ENCODE measurements at regions not wholly inside any gene's neighbourhood (a gene's known extent, or its start where the extent isn't known, plus 50 kb on each side); places are given as distances from the start of the nearest gene placed in this dataset.
"Not testable (repeated sequence)": the region's sequence is repeated elsewhere in the genome, so short reads cannot be mapped to it uniquely, and the experiment has no call there.

DNA sequence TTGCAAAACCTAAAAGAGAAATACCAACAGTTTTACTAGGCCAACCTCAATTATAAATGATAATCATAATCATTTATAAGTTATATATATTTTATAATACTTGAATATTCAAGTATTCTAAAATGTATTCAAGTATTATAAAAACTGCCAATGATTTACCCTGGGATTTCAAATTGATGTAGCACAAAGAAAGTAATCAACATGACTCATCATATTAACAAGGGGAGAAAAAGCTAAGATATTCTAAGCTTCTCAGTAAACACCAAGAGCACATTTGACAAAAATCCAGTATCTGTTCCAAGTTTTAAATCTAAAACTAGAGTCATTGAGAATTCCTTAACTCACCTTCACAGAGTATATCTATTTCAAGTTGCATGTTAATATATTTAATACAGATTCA, 56.1 kb downstream of the CAPZA3 start:
- no peak for DNase-seq (ENCODE audit: low read depth in 2 of 2)

GRCh38 chr12:18797604-18798003, 59.7 kb downstream of the CAPZA3 start:
- DNase-seq (ENCODE audit: low read depth in 2 of 2) = no peak

- no peak for DNase-seq (ENCODE audit: low read depth in 2 of 2)
Measured at GRCh38 chr12:18798535-18799361, 60.8 kb downstream of the CAPZA3 start.

DNA sequence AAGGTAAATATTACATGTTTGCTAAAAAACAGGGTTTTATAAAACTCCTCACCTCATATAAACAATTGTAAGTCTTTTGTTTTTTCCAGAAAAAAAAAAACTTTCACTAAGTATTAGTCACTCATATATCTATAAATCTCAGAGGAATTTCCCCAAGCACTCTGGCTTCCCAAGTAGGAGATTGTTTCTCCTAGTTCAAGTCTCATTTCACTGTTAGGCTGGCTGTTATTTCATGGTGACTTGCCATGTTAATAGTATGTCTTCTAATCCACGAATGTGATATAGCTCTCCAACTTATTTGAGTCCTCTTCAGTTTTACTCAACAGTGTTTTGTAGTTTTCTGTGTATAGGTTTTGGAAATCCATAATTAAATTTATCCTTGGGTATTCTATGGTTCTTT, 61.6 kb downstream of the CAPZA3 start:
- DNase-seq (ENCODE audit: low read depth in 2 of 2) = no peak

- no peak for DNase-seq (ENCODE audit: low read depth in 2 of 2)
Measured at GRCh38 chr12:18805516-18806248, 67.8 kb downstream of the CAPZA3 start.

GRCh38 chr12:18807714-18808113, 69.8 kb downstream of the CAPZA3 start:
- DNase-seq (ENCODE audit: low read depth in 2 of 2) = no peak

GRCh38 chr12:18808221-18808620, 70.3 kb downstream of the CAPZA3 start:
- no peak for DNase-seq (ENCODE audit: low read depth in 2 of 2)

GRCh38 chr12:18810537-18811253, 72.8 kb downstream of the CAPZA3 start:
- DNase-seq (ENCODE audit: low read depth in 2 of 2) = no peak

- DNase-seq (ENCODE audit: low read depth in 2 of 2) = no peak
Measured at GRCh38 chr12:18811273-18811672, 73.4 kb downstream of the CAPZA3 start.

- no peak for DNase-seq (ENCODE audit: low read depth in 2 of 2)
Measured at GRCh38 chr12:18813753-18814152, 75.8 kb downstream of the CAPZA3 start.

DNA sequence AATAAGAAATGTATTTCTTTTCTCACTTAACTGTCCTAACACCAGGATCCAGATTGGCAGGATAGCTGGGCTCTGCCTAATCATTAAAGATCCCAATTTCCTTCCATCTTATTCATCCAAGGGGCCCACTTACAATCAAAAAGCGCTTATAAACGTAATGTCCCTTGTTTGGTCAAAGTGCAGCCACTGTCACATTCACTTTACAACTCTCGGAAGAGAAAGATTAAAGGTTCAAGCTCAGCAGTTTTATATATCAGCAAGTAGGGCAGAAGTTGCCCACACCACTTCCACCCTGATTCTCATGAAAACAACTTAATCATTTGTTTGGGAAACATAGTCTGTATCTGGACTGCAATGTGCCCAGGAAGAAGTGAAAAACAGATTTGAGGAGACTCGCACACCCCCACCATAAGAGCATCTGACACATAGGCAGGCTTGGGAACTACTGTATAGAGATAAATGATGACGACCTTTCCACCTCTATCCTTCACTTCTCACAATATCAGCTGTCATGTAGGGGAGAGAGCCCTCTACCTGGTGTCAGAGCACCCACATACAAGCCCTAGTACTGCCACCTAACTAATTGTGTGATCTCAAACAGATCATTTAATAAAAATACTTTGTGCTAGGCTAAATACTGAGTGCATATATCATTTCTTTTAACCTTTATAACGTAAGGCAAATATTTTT, 80.8 kb downstream of the CAPZA3 start:
- no peak for DNase-seq (ENCODE audit: low read depth in 2 of 2)

GRCh38 chr12:18819484-18819883, 81.6 kb downstream of the CAPZA3 start:
- DNase-seq (ENCODE audit: low read depth in 2 of 2) = no peak

DNA sequence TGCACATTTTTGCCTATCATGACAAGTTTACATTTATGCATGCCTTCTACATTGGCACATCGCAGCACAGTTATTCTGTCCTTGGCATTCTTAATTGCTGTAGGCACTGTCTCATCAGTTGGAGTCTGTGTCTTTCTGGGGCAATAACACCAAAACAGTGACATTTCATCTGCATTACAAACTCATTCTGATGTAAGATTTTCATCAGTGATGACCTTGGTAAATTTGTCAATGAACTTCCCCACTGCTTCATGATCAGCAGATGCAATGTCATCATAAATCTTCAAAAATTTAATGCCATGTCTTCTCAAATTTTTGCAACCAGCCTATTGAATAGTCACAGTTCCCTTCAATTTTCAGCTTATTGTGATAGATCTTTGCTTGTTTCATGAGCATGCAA, 85.5 kb downstream of the CAPZA3 start:
- no peak for DNase-seq (ENCODE audit: low read depth in 2 of 2)

GRCh38 chr12:18824287-18824686, 86.4 kb downstream of the CAPZA3 start:
- DNase-seq (ENCODE audit: low read depth in 2 of 2) = no peak

DNA sequence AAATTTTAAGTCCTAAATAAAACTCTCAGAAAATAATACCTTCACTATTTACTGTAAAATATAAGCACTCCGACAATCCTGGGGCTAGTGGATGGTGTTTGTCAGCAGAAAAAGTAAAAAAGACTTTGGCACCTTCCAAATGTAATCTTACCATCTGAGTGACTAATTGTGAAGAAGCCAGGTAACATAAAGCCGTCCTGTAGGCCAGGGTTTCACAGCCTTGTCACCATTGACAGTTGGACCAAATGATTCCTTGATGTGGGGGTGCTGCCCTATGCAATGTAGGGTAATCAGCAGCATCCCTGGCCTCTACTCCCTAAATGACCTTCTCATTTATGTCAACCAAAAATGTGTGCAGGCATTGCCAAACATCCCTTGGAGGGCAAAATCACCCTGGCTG, 87.2 kb downstream of the CAPZA3 start:
- DNase-seq (ENCODE audit: low read depth in 2 of 2) = no peak

DNA sequence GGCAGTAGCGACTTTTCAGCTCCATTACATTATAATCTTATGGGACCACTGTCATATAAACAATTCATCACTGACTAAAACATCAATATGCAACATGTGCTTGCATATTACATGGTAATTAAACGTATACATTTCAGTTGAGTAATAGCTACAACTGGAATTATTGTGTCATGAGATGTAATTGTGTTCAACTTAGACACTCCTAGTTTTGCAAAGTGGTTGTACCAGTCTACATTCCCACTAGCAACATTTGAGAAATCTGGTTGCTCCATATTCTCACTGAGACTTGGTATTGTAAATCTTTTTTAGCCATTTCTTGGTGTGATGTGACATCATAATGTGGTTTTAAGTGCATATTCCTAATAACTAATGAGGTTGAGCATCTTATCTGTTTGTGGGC, 90.0 kb downstream of the CAPZA3 start:
- no peak for DNase-seq (ENCODE audit: low read depth in 2 of 2)

GRCh38 chr12:18828483-18828882, 90.6 kb downstream of the CAPZA3 start:
- no peak for DNase-seq (ENCODE audit: low read depth in 2 of 2)

DNA sequence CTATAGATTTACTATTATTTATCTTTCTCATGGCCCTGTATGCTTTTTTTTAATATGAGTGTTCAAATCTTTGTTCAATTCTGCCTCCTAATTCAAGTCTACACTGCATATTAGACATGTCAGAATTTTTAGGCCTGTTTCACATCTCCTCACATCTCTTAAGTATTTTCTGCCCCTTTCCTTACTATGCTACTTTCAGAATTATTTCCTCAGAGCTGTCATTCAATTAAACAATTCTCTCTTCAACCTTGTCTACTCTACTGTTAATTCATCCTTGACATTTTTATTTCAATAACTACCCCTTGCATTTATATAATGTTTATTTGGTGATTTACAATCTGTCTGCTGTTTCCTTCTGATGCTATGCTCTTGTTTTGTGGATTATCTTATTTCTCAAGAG, 91.1 kb downstream of the CAPZA3 start:
- DNase-seq (ENCODE audit: low read depth in 2 of 2) = no peak

- DNase-seq (ENCODE audit: low read depth in 2 of 2) = not testable (repeated sequence)
Measured at GRCh38 chr12:18832932-18833331, 95.0 kb downstream of the CAPZA3 start.

GRCh38 chr12:18837025-18837424, 99.1 kb downstream of the CAPZA3 start:
- peak in 1 of 2 donors; percentile 41 for DNase-seq (ENCODE audit: low read depth in 2 of 2)

DNA sequence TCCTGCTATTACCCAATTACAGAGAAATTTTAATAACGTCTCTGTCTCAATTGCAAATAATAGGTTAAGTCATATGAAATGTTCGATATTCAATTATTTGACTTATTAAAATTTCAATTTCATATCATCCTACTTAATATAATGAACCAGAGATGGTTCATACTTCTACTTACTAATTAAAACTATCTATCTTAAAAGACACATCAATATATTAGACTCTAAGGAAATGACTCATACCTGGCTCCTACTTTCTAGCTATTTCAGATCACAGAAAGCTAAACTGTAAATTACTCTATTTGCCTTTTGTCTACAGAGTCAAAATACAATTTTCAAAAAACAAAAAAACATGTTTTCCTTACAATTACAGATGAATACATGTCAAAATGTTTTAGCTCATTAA, 99.6 kb downstream of the CAPZA3 start:
- DNase-seq (ENCODE audit: low read depth in 2 of 2) = no peak

DNA sequence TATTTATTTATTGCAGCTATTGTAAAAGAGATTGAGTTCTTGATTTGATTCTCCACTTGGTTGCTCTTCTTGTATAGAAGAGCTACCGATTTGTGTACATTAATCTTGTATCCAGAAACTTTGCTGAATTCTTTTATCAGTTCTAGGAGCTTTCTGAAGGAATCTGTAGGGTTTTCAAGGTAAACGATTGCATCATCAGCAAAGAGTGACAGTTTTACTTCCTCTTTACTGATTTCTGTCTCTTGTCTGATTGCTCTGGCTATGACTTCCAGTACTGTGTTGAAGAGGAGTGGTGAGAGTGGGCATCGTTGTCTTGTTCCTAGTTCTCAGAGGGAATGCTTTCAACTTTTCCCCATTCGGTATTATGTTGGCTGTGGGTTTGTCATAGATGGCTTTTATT, 103.1 kb downstream of the CAPZA3 start:
- DNase-seq (ENCODE audit: low read depth in 2 of 2) = not testable (repeated sequence)

All from lung microvascular endothelial cell (primary cell).